Spleen (tissue), 11 donors: ENCODE measurements at regions not wholly inside any gene's neighbourhood (a gene's known extent, or its start where the extent isn't known, plus 50 kb on each side); places are given as distances from the start of the nearest gene placed in this dataset.

Experiments
- DNase-seq: peaks from one replicate; pipeline ENCODE4 v3.0.0-alpha.2; 2020
- H3K27ac ChIP-seq, 8 donors: fragments of 200-600 bp; sonication (generic) in 7 of 8; 1 replicate in 4 of 8; 2 replicates in 4 of 8; pipeline versions ENCODE4 v1.5.0 to v1.8.0; 2016 to 2021; ENCODE audit warnings: inconsistent platforms in 4 of 8, mild to moderate bottlenecking in 4 of 8, moderate library complexity in 1 of 8
- H3K27me3 ChIP-seq, 7 donors: fragments of 200-600 bp; sonication (generic) in 6 of 7; replicated peaks in 1 of 7; 1 replicate in 4 of 7; 2 replicates in 3 of 7; pipeline versions ENCODE4 v1.5.0 to v1.8.0; 2016 to 2021; ENCODE audit warnings: inconsistent platforms in 3 of 7, mild to moderate bottlenecking in 1 of 7
- H3K36me3 ChIP-seq, 6 donors: fragments of 200-600 bp; sonication (generic) in 5 of 6; 1 replicate in 4 of 6; 2 replicates in 2 of 6; pipeline versions ENCODE4 v1.5.0 to v1.8.0; 2016 to 2021; ENCODE audit warnings: inconsistent platforms in 2 of 6
- H3K4me1 ChIP-seq, 6 donors: fragments of 200-600 bp; sonication (generic) in 5 of 6; 1 replicate in 3 of 6; 2 replicates in 3 of 6; pipeline versions ENCODE4 v1.5.0 to v1.8.0; 2016 to 2021; ENCODE audit warnings: inconsistent platforms in 3 of 6
- H3K4me3 ChIP-seq, 8 donors: fragments of 200-600 bp; sonication (generic) in 7 of 8; 1 replicate in 4 of 8; 2 replicates in 4 of 8; pipeline versions ENCODE4 v1.5.0 to v1.8.0; 2016 to 2021; ENCODE audit warnings: inconsistent platforms in 4 of 8, mild to moderate bottlenecking in 4 of 8, moderate library complexity in 2 of 8
- H3K9me3 ChIP-seq, 8 donors: fragments of 200-600 bp; sonication (generic) in 7 of 8; 1 replicate in 4 of 8; 2 replicates in 4 of 8; pipeline versions ENCODE4 v1.5.0 to v1.8.0; 2016 to 2021; ENCODE audit warnings: inconsistent platforms in 4 of 8
- CTCF ChIP-seq, 11 experiments: fragments of 200-600 bp in 7 of 11; fragments of 450-650 bp in 4 of 11; sonication (generic) in 4 of 11; IDR thresholded peaks in 8 of 11; conservative IDR thresholded peaks in 3 of 11; 1 replicate in 7 of 11; 2 replicates in 4 of 11; pipeline versions ENCODE4 v1.4.0 to v1.8.0; 2016 to 2021; ENCODE audit warnings: antibody characterized with exemption in 11 of 11, inconsistent platforms in 4 of 11, mild to moderate bottlenecking in 1 of 11
- POLR2A ChIP-seq, 3 donors: fragments of 450-650 bp; IDR thresholded peaks; one replicate each; pipeline ENCODE4 v1.5.1; 2017; ENCODE audit warnings: antibody characterized with exemption in 3 of 3, mild to moderate bottlenecking in 1 of 3
- POLR2AphosphoS5 ChIP-seq, 3 donors: sonication (generic); formaldehyde crosslinking; IDR thresholded peaks; one replicate each; pipeline ENCODE4 v1.5.1; 2017; ENCODE audit warnings: antibody characterized with exemption in 3 of 3
- WGBS, 5 donors: extraction: QIAGEN DNeasy Blood & Tissue Kit in 3 of 5; methylation state at CpG; one replicate each; pipeline versions ENCODE4 v1.1.5 to v1.1.7; 2013 to 2018; 5-methylcytosine and 5-hydroxymethylcytosine counted together
- intact Hi-C: fragments of 100-400 bp; cut with DNase I; formaldehyde crosslinking; loops from one replicate; pipeline ENCODE4 v1.15.0; 2023; ENCODE audit warnings: low total_unique reads
- donor health status: healthy with polysubstance abuse.
- donor health status: DM: no; HTN: no; CAD: no; lungs with moderate emphysema.
- donor health status: DM: no; HTN: no; CAD: no.
- donor health status: Bipolar disorder and iron deficiency.
- donor health status: healthy.
- donor health status: DM: no; HTN: no; CAD: no.
- donor health status: DM: yes; HTN: yes; CAD: no.

GRCh38 chr13:31495336-31495735 lies 244.0 kb upstream of the RXFP2 start:
- H3K27me3 ChIP-seq: no peaks in the 10 kb centered on the region
- H3K27ac ChIP-seq: no peak overlapping the region
- DNase-seq: no peak
- H3K4me3 ChIP-seq: no peak overlapping the region
- no peak for TF ChIP-seq CTCF (IDR thresholded peaks at IDR 0.05 in 8 of 11, conservative IDR thresholded peaks at IDR 0.05 in 3 of 11)
- H3K9me3 ChIP-seq: peaks cover 0 to 40% (median 28%) of the 10 kb centered on the region in 8 donors
- intact Hi-C loops: no loop called here
- no peaks in the 10 kb centered on the region for H3K36me3 ChIP-seq
- 74 to 96% (median 79%) methylated on average over 4 of the region's 4 CpGs for WGBS, 5 donors
- no peaks in the 10 kb centered on the region for H3K4me1 ChIP-seq

GRCh38 chr13:31499274-31499673 lies 240.1 kb upstream of the RXFP2 start:
- TF ChIP-seq POLR2A (IDR thresholded peaks at IDR 0.05) (no peak), POLR2AphosphoS5 (IDR thresholded peaks at IDR 0.05) (no peak), CTCF (IDR thresholded peaks at IDR 0.05 in 8 of 11, conservative IDR thresholded peaks at IDR 0.05 in 3 of 11) (no peak)
- intact Hi-C loops: no loop called here
- no peak overlapping the region for H3K27ac ChIP-seq
- no peaks in the 10 kb centered on the region for H3K36me3 ChIP-seq
- H3K27me3 ChIP-seq: no peaks in the 10 kb centered on the region
- H3K4me3 ChIP-seq: no peak overlapping the region
- no peaks in the 10 kb centered on the region for H3K4me1 ChIP-seq
- DNase-seq: no peak
- peaks cover 0 to 51% (median 40%) of the 10 kb centered on the region in 8 donors for H3K9me3 ChIP-seq

- intact Hi-C loops: no loop called here
- Histone ChIP-seq H3K27ac (no peak overlapping the region), H3K36me3 (no peaks in the 10 kb centered on the region), H3K27me3 (no peaks in the 10 kb centered on the region), H3K4me1 (no peaks in the 10 kb centered on the region), H3K9me3 (peaks cover 0 to 29% (median 28%) of the 10 kb centered on the region in 8 donors), H3K4me3 (no peak overlapping the region)
- no peak for DNase-seq
- WGBS, 5 donors: 56 to 72% (median 70%) methylated on average over 3 of the region's 3 CpGs
- TF ChIP-seq POLR2A (IDR thresholded peaks at IDR 0.05) (no peak), POLR2AphosphoS5 (IDR thresholded peaks at IDR 0.05) (no peak), CTCF (IDR thresholded peaks at IDR 0.05 in 8 of 11, conservative IDR thresholded peaks at IDR 0.05 in 3 of 11) (no peak)
Observed at GRCh38 chr13:31503626-31504025, 235.7 kb upstream of the RXFP2 start.

- TF ChIP-seq CTCF (IDR thresholded peaks at IDR 0.05 in 8 of 11, conservative IDR thresholded peaks at IDR 0.05 in 3 of 11) (no peak), POLR2A (IDR thresholded peaks at IDR 0.05) (no peak), POLR2AphosphoS5 (IDR thresholded peaks at IDR 0.05) (no peak)
- Histone ChIP-seq H3K9me3 (peaks cover 0 to 16% (median 15%) of the 10 kb centered on the region in 8 donors), H3K27ac (no peak overlapping the region), H3K36me3 (no peaks in the 10 kb centered on the region), H3K4me1 (no peaks in the 10 kb centered on the region), H3K4me3 (no peak overlapping the region), H3K27me3 (no peaks in the 10 kb centered on the region)
- DNase-seq: no peak
- WGBS, 5 donors: 46 to 84% (median 66%) methylated on average over 3 of the region's 3 CpGs
- intact Hi-C loops: no loop called here
Observed at GRCh38 chr13:31504918-31505317, 234.4 kb upstream of the RXFP2 start.
